K562 (cell line): ENCODE measurements at regions not wholly inside any gene's neighbourhood (a gene's known extent, or its start where the extent isn't known, plus 50 kb on each side); places are given as distances from the start of the nearest gene placed in this dataset.

Source experiments
- ATAC-seq: fragments of 200-7000 bp; cut with Tn5 transposase; 3 replicates; pipeline ENCODE4 v1.9.1; 2020; ENCODE audit warnings: moderate library complexity
- BruUV-seq: library from RNA; stranded (reverse); fragments of 400-500 nt; replicated peaks from 2 replicates; lab custom pipeline; 2021; lab: Mats Ljungman, UMichigan
- CTCF ChIA-PET: fragments of 300-600 bp; formaldehyde crosslinking; extraction: SDS; loops from one replicate; lab custom pipeline; 2021; ENCODE audit warnings: low intra/inter-chr PET ratio; lab: Yijun Ruan, JAX
- POLR2A ChIA-PET: fragments of 300-600, 350-650 bp; sonication (Branson Sonifier 250); formaldehyde crosslinking; extraction: SDS; loops from one replicate; lab custom pipeline; 2021; ENCODE audit warnings: antibody characterized with exemption, inconsistent platforms; lab: Yijun Ruan, JAX
- DNase-seq, 4 experiments: peaks; one replicate each; pipeline versions ENCODE4 v3.0.0 to v3.0.0-alpha.2; 2011 to 2018; ENCODE audit warnings: low spot score in 3 of 4, mixed read lengths in 3 of 4; ENCODE audit errors: extremely low read depth in 1 of 4
- FAIRE-seq: peaks from 2 replicates; lab custom pipeline; 2011; peaks lifted over from hg19 to GRCh38; lab: Jason Lieb, UNC
- H2AFZ ChIP-seq: 2 replicates; pipeline ENCODE4 v1.6.0; 2011; ENCODE audit warnings: low read depth, low read length, control low read depth, inconsistent platforms
- H3K27ac ChIP-seq: fragments of 200-600 bp; 3 replicates; pipeline ENCODE4 v1.8.0; 2011; ENCODE audit warnings: low read depth, mild to moderate bottlenecking, control low read depth, inconsistent platforms, low read length, moderate library complexity, mixed read lengths; ENCODE audit errors: extremely low read depth
- H3K27me3 ChIP-seq, 2 experiments: fragments of 300-600 bp in 1 of 2; 2 replicates in 1 of 2; 3 replicates in 1 of 2; pipeline versions ENCODE4 v1.6.0 to v1.8.0; 2011; ENCODE audit warnings: inconsistent platforms in 2 of 2, low read length in 2 of 2, mild to moderate bottlenecking in 1 of 2, mixed read lengths in 1 of 2, moderate library complexity in 1 of 2; ENCODE audit not compliant: control insufficient read depth in 2 of 2, insufficient read depth in 2 of 2
- H3K36me3 ChIP-seq: fragments of 300-600 bp; 3 replicates; pipeline ENCODE4 v1.8.0; 2011; ENCODE audit warnings: mild to moderate bottlenecking, low read length, inconsistent platforms; ENCODE audit not compliant: control insufficient read depth, insufficient read depth
- H3K4me1 ChIP-seq, 2 experiments: fragments of 200-600 bp in 1 of 2; replicated peaks in 1 of 2; 2 replicates in 1 of 2; 3 replicates in 1 of 2; pipeline versions ENCODE4 v1.5.1 to v1.8.0; 2011; ENCODE audit warnings: inconsistent platforms in 2 of 2, low read length in 2 of 2, mild to moderate bottlenecking in 1 of 2, mixed read lengths in 1 of 2, moderate library complexity in 1 of 2; ENCODE audit not compliant: control insufficient read depth in 2 of 2, insufficient read depth in 2 of 2
- H3K4me2 ChIP-seq: 2 replicates; pipeline ENCODE4 v1.6.1; 2011; ENCODE audit warnings: low read length, control low read depth, inconsistent platforms, mixed read lengths; ENCODE audit not compliant: insufficient read depth
- H3K4me3 ChIP-seq: fragments of 200-600 bp; sonication (generic), shearing (Covaris generic); 2 replicates; pipeline ENCODE4 v1.5.1; 2016; ENCODE audit warnings: control low read depth, inconsistent platforms
- H3K79me2 ChIP-seq: fragments of 200-600 bp; 3 replicates; pipeline ENCODE4 v1.8.0; 2011; ENCODE audit warnings: low read length, inconsistent platforms; ENCODE audit not compliant: control insufficient read depth, insufficient read depth
- H3K9ac ChIP-seq, 2 experiments: 2 replicates each; pipeline versions ENCODE4 v1.6.0 to v1.6.1; 2011; ENCODE audit warnings: low read depth in 2 of 2, low read length in 2 of 2, control low read depth in 1 of 2, inconsistent platforms in 1 of 2, mild to moderate bottlenecking in 1 of 2, mixed read lengths in 1 of 2; ENCODE audit not compliant: insufficient read depth in 1 of 2
- H3K9me1 ChIP-seq: one replicate; pipeline ENCODE4 v1.6.0; 2011; ENCODE audit warnings: inconsistent platforms, mild to moderate bottlenecking, low read length, moderate library complexity; ENCODE audit not compliant: control insufficient read depth, insufficient read depth
- H3K9me3 ChIP-seq: replicated peaks from 2 replicates; pipeline ENCODE4 v1.5.1; 2011; ENCODE audit warnings: low read depth, low read length, inconsistent platforms; ENCODE audit not compliant: control insufficient read depth, insufficient read depth
- H4K20me1 ChIP-seq: replicated peaks from 2 replicates; pipeline ENCODE4 v1.6.1; 2011; ENCODE audit warnings: low read length, inconsistent platforms, mixed read lengths; ENCODE audit not compliant: control insufficient read depth, insufficient read depth
- BCL6 ChIP-seq: fragments of 250-450 bp; sonication (Bioruptor Pico); IDR thresholded peaks from 2 replicates; pipeline ENCODE4 v1.4.0; 2020
- JUNB ChIP-seq: fragments of 450-650 bp; formaldehyde crosslinking; conservative IDR thresholded peaks from 2 replicates; pipeline ENCODE4 v1.4.0; 2020; ENCODE audit warnings: mild to moderate bottlenecking
- NR4A1 ChIP-seq, 2 experiments: fragments of 250-450 bp in 1 of 2; fragments of 450-650 bp in 1 of 2; sonication (Bioruptor Pico) in 1 of 2; IDR thresholded peaks; 2 replicates each; pipeline versions ENCODE4 v1.4.0 to v1.6.1; 2016 to 2020; ENCODE audit warnings: mild to moderate bottlenecking in 2 of 2, missing compliant biosample characterization in 1 of 2, missing genetic modification characterization in 1 of 2, moderate library complexity in 1 of 2
- PTBP1 ChIP-seq: fragments of 200-400 bp; formaldehyde crosslinking; IDR thresholded peaks from 2 replicates; pipeline ENCODE4 v1.6.1; 2017; ENCODE audit warnings: low read depth, low read length
- REST ChIP-seq, 2 experiments: fragments of 450-650 bp; formaldehyde crosslinking in 1 of 2; IDR thresholded peaks; 2 replicates each; pipeline versions ENCODE4 v1.4.0 to v1.6.1; 2014 to 2020; ENCODE audit warnings: mild to moderate bottlenecking in 2 of 2, borderline replicate concordance in 1 of 2, low read depth in 1 of 2
- TRIM25 ChIP-seq: fragments of 450-650 bp; IDR thresholded peaks from 2 replicates; pipeline ENCODE4 v1.7.0; 2016; ENCODE audit warnings: borderline replicate concordance
- UBTF ChIP-seq, 2 experiments: IDR thresholded peaks; 2 replicates each; pipeline ENCODE4 v1.6.1; 2012; ENCODE audit warnings: improper control_type of control experiment in 2 of 2, low read depth in 2 of 2, low read length in 2 of 2, borderline replicate concordance in 1 of 2
- ZNF347 ChIP-seq: fragments of 450-650 bp; formaldehyde crosslinking; IDR thresholded peaks from 2 replicates; pipeline ENCODE4 v1.4.0; 2020; ENCODE audit warnings: low read depth, mild to moderate bottlenecking, moderate library complexity
- WGBS: fragments of 100-300 bp; shearing (Covaris generic); methylation state at CpG from one replicate; pipeline ENCODE4 v1.1.6; 2016; ENCODE audit warnings: low coverage, mixed read lengths; ENCODE audit not compliant: insufficient coverage; ENCODE audit errors: missing lambda C conversion rate; 5-methylcytosine and 5-hydroxymethylcytosine counted together
- in situ Hi-C: fragments of 300-500 bp; cut with MboI; formaldehyde crosslinking; loops from 4 replicates; pipeline ENCODE4 v1.15.0; 2018; ENCODE audit warnings: inconsistent platforms, mixed read lengths
- intact Hi-C: fragments of 100-400 bp; cut with micrococcal nuclease; formaldehyde crosslinking; loops from 2 replicates; pipeline ENCODE4 v1.14.2; 2022

- ChIA-PET CTCF (no interaction called here), POLR2A (interaction anchor here (0.8 kb wide), 1 partner anchor 194 kb away, joined by 3 read pairs; no protein-coding TSS in a partner anchor)
- ATAC-seq: no peak
- no peak overlapping the region for H2AFZ ChIP-seq
- no peak overlapping the region for H3K9ac ChIP-seq
- no peaks in the 10 kb centered on the region for H3K36me3 ChIP-seq
- 0% methylated on average over 5 of the region's 5 CpGs for WGBS
- in situ Hi-C loops (no loop called here), intact Hi-C loops (no loop called here)
- no peaks in the 10 kb centered on the region for H4K20me1 ChIP-seq
- no peak for FAIRE-seq
- no peaks in the 10 kb centered on the region for H3K9me3 ChIP-seq
- no TSS peak for BruUV-seq
- H3K4me3 ChIP-seq: no peak overlapping the region
- H3K4me2 ChIP-seq: no peak overlapping the region
- H3K4me1 ChIP-seq: no peaks in the 10 kb centered on the region
- DNase-seq: no peak
- H3K27ac ChIP-seq: no peak overlapping the region
- H3K9me1 ChIP-seq: no peaks in the 10 kb centered on the region
- H3K27me3 ChIP-seq: peaks cover 6 to 20% of the 10 kb centered on the region in 2 experiments; a peak in 4 of 5 replicates
- H3K79me2 ChIP-seq: no peaks in the 10 kb centered on the region
- TF ChIP-seq UBTF (IDR thresholded peaks at IDR 0.05; ENCODE audit: borderline replicate concordance in 1 of 2, low read depth in 2 of 2, low read length in 2 of 2): no peak
- TF ChIP-seq NR4A1 (CRISPR knock-in tag; IDR thresholded peaks at IDR 0.05): no peak
- no peak for TF ChIP-seq NR4A1 (tag; IDR thresholded peaks at IDR 0.05)
- TF ChIP-seq ZNF347 (CRISPR knock-in tag): no peak
- no peak for TF ChIP-seq TRIM25
- no peak for TF ChIP-seq JUNB
- no peak for TF ChIP-seq REST (IDR thresholded peaks at IDR 0.05; ENCODE audit: borderline replicate concordance)
- no peak for TF ChIP-seq REST (CRISPR knock-in tag; IDR thresholded peaks at IDR 0.05; ENCODE audit: low read depth)
- no peak for TF ChIP-seq BCL6 (CRISPR knock-in tag)
- TF ChIP-seq PTBP1: no peak
These were observed 94.7 kb upstream of the FAM136A start for GRCh38 chr2:70396612-70397011.
